ENCODE measurements at regions not wholly inside any gene's neighbourhood (a gene's known extent, or its start where the extent isn't known, plus 50 kb on each side); places are given as distances from the start of the nearest gene placed in this dataset.
A peak's percentile ranks its signal among the peaks of the same experiment; 100 is the strongest.
"Not testable (repeated sequence)": the region's sequence is repeated elsewhere in the genome, so short reads cannot be mapped to it uniquely, and the experiment has no call there.

DNA sequence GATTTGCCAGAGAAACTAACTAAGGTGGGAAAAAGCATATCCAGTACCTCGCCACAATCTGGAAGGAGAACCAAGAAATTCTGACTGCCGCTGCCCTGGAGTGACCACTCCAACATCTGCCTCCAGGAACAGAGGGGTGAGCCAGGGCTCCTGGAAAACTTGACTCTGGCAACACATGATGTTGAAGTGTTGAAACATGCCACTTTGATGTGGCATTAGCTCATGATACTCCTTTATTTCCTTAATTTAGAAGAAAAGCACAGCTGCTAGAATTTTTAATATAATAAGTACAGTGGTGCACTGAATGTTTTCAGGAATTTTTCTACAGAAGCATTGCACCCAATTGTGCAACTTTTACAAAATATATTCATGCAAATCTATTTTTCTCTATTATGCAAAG, 109.9 kb upstream of the BCL6 start:
- WGBS, 2 donors = 46 to 62% methylated on average over 2 of the region's 2 CpGs
- H3K27ac ChIP-seq = no peak overlapping the region
- intact Hi-C loops (cut with DNase I) = no loop called here
- H3K27me3 ChIP-seq = no peaks in the 10 kb centered on the region
- ATAC-seq (peak in 1 of 8 donors; percentile 57), DNase-seq (no peak)
- peaks cover 0 to 15% (median 0%) of the 10 kb centered on the region in 9 donors for H3K4me1 ChIP-seq
- no peak overlapping the region for H3K4me3 ChIP-seq
- no peak for TF ChIP-seq CTCF (IDR thresholded peaks at IDR 0.05)
- H3K9me3 ChIP-seq = peaks cover 0 to 5% (median 0%) of the 10 kb centered on the region in 11 donors
- no peaks in the 10 kb centered on the region for H3K36me3 ChIP-seq

- ATAC-seq (no peak), DNase-seq (no peak)
- no peak for TF ChIP-seq CTCF (IDR thresholded peaks at IDR 0.05)
- 95 to 100% methylated on average over 2 of the region's 2 CpGs for WGBS, 2 donors
- intact Hi-C loops (cut with DNase I) = no loop called here
- Histone ChIP-seq H3K9me3 (peaks cover 0 to 17% (median 0%) of the 10 kb centered on the region in 11 donors), H3K36me3 (no peaks in the 10 kb centered on the region), H3K4me3 (no peak overlapping the region), H3K27ac (no peak overlapping the region), H3K27me3 (no peaks in the 10 kb centered on the region), H3K4me1 (peaks cover 0 to 6% (median 0%) of the 10 kb centered on the region in 9 donors)
These were observed 111.3 kb upstream of the BCL6 start for GRCh38 chr3:187856555-187856954.

DNA sequence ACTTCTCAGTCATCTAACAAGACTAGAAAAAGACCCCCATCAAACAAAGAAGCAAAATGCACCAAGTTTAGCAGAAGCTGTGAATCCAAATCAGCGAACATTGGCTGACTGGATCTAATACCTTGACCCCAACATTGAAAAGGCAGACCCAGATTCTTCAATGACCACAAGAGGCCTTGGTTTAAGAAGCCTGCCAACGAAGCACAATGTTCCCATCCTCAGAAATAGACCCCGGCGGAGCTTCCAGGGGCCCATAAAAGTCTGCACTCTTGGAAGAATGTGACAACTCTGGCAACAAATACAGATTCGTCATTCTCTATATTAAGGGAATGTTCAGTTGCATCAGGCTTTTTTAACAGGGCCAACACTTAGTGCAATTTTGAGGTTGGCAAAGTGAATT, 112.8 kb upstream of the BCL6 start:
- WGBS, 2 donors = 49 to 61% methylated on average over 5 of the region's 5 CpGs
- Histone ChIP-seq H3K9me3 (peaks cover 0 to 17% (median 0%) of the 10 kb centered on the region in 11 donors), H3K4me3 (no peak overlapping the region), H3K27ac (peak overlapping the region in 2 of 10 donors; percentile 42 to 44), H3K4me1 (peaks cover 0 to 6% (median 0%) of the 10 kb centered on the region in 9 donors), H3K27me3 (no peaks in the 10 kb centered on the region), H3K36me3 (no peaks in the 10 kb centered on the region)
- intact Hi-C loops (cut with DNase I) = no loop called here
- ATAC-seq (peak in 6 of 8 donors; percentile 46 to 93 (median 70)), DNase-seq (no peak)
- no peak for TF ChIP-seq CTCF (IDR thresholded peaks at IDR 0.05)

DNA sequence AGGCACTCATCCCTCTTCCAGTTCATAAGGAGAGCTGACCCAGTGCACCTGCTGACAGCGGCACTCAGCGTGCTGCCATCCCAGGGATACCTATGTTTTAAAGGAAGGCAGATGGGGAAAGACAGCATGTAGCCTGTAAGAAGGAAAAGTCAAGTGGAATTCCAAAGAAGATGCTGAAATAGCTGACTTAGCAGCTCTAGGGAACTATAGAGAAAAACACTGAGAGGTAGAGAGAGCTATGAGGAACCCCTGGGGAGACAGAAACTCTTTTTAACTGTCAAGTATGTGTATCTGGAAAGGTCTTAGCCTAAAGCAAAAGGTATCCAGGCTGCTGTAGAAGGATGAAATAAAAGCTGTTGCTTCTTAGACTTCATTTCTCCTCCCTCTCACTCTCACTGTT, 113.4 kb upstream of the BCL6 start:
- intact Hi-C loops (cut with DNase I) = no loop called here
- DNase-seq (no peak), ATAC-seq (peak in 2 of 8 donors; percentile 21 to 31)
- 91 to 94% methylated on average over 2 of the region's 2 CpGs for WGBS, 2 donors
- H3K36me3 ChIP-seq = no peaks in the 10 kb centered on the region
- H3K9me3 ChIP-seq = peaks cover 0 to 17% (median 0%) of the 10 kb centered on the region in 11 donors
- no peaks in the 10 kb centered on the region for H3K27me3 ChIP-seq
- peaks cover 0 to 6% (median 0%) of the 10 kb centered on the region in 9 donors for H3K4me1 ChIP-seq
- TF ChIP-seq CTCF (IDR thresholded peaks at IDR 0.05) = no peak
- H3K4me3 ChIP-seq = no peak overlapping the region
- H3K27ac ChIP-seq = peak overlapping the region in 1 of 10 donors; percentile 44

- ATAC-seq; H3K36me3 ChIP-seq; H3K4me3 ChIP-seq; DNase-seq; H3K27me3 ChIP-seq; H3K4me1 ChIP-seq; H3K27ac ChIP-seq; intact Hi-C loops (cut with DNase I): not testable (repeated sequence)
- WGBS, 2 donors = 18 to 59% methylated on average over 1 to 14 of the region's 22 CpGs
- H3K9me3 ChIP-seq = peaks cover 0 to 17% (median 0%) of the 10 kb centered on the region in 11 donors
These were observed 117.5 kb upstream of the BCL6 start for GRCh38 chr3:187862701-187863277.
